ELF-1 (cell line): ENCODE measurements at regions not wholly inside any gene's neighbourhood (a gene's known extent, or its start where the extent isn't known, plus 50 kb on each side); places are given as distances from the start of the nearest gene placed in this dataset.
A peak's percentile ranks its signal among the peaks of the same experiment; 100 is the strongest.

ENCODE experiments used
- DNase-seq: peaks from one replicate; pipeline ENCODE4 v3.0.0-alpha.2; 2016; ENCODE audit warnings: low read depth, low spot score

DNA sequence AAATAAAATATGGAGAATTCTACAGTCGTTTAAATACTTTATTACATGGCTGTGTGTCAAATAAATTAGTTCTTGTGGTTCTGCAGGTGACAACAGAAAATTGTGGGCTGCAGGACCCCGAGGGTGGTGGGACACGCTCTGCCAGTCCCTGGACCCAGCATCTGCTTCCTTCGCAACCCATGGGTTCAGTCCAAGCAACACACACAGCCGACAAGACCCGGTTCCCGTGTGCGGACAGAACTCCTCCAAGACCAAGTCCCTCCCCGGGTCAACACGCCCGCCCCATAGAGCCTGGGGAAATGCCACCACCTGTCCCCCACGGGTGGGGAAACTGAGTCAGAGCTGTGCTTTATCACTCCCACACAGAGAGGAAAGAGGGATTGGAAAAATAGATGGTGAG is 238.9 kb downstream of the BRD1 start:
- no peak for DNase-seq

DNA sequence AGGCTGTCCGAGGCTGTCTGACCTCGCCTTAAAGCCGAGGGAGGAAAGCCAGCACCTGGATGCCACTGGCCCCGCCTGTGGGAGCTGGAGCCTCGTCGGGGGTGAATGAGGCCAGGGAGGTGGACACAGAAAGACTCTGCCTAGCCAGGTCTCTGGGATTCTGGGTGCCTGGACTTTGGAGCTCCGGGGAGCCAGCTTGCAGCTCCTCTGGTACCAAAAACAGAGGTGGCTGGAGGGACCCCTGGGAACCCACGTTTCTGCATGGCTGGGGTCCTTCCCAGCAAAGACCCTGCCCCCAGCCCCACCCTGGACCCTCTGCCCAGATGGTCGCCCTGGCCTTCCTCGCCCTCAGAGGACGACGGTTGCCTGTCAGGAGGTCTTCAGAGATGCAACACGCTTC is 239.7 kb downstream of the BRD1 start:
- DNase-seq = no peak

DNA sequence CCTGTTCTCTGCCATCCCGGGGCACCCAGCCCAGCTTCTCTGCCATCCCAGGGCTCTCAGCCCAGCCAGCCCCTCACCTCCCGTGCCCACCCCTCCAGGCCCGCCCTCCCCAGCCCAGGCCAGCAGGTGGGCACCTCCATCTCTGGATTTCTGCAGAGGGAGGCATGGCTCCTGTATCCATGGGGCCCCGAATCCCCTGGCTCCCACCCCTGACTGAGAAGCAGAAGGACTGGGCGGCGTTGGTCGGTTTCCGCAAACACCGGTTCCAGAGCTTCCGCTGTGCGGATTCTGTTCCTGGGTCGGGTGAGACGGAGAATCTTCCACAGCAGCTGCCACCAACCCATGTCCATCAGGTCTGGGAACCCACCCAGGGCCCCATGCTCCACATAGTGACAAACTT is 240.3 kb downstream of the BRD1 start:
- DNase-seq = no peak

DNA sequence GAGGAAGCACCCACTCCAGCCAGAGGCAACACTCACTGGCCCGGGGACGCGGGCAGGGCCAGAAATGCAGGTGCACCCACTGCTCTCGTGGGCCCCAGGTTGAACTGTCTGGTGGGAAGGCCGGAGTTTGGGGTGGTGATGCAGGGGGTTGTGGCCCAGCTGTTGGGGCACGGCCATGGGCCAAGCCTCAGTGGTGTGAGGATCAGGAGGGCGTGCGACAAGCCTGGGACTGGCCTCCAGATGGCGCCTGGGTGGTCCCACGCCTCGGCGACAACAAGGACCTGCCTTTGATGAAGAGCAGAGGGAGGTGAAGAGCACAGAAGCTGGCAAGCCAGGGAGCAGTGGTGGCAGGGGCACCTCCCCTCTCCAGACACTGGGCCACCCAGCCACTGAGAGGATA is 240.8 kb downstream of the BRD1 start:
- no peak for DNase-seq

DNA sequence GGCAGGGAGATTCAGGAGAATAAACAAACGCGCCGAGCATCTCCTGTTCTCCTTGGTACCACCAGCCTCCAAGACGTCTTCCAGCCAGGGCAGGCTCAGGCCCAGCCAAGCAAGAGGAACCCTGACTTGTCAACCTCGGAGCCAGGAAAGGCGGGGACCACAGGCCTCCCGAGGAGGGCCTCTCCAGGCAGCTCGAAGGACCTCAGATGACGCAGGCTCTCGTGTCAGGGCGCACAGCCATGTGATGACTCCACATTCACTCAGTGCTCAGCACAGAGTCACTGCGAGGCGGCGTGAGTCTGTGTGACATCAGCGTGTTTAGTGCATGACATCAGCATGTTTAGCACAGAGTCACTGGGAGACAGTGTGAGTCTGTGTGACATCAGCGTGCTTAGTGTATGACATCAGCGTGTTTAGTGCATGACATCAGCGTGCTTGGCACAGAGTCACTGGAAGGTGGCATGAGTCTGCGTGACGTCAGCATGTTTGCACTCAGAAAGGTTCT is 241.4 kb downstream of the BRD1 start:
- no peak for DNase-seq

DNA sequence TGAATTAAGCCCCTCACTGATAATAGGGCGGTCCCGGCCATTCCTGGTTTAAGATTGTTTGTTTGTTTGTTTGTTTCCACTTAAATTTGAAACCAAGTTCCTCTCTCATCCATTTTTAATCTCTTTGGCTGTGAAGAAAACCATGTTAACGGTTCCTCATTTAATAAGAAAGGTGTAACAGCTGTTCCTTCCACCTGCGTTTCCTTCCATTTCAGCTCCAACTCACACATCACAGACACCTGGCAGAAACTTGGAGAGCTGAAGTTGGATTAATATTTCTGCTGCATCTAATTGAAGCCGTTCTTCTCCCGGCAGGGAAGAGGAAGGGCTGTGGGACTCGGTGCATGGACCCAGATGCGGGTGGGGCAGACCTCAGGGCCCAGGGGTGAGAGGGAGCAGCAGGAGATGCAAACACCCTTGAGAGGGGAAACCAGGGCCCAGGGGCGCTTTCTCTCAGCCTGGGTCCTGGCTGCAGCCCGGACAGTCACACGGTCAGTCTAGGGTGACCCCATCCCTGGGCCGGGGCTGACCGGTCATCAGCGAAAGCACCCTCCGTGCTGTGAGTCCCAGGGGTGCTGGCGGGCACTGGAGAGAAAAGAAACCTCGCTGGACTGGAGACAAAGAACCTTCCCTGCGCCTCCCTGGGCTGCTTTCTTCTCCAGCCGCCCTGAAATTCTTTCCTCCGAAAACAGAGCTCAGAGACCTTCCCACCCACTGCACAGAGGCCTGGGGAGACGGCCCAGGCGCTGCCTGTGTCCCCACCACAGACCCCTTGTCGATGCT is 242.0 kb downstream of the BRD1 start:
- no peak for DNase-seq

DNA sequence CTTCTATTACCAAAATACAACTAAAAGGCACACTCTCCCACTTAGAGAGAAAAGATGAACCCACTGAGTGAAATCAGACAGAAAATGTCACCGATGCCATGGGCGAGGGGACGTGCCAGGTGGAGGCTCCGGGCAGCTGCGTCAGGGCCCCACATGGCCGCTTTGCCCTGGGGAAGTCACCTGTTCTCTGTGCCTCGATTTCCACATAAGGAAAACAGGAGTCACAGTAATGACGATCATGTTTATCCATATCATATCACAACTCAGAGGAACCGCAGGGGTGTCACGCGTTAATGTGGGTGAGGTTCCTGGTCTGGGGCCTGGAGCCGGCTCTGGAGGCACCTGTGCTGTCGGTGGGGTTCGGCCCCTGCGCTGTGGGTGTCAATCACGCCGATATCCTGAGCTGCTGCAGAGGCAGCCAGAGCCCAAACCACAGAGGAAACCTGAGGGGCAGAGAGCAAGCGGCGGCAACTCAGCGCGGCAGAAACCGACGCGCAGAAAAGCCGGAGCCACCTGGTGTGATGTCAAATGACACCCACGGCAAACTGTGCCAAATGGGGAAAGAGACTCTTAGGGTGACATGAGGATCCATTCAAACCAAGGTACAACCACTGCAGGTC is 243.7 kb downstream of the BRD1 start:
- no peak for DNase-seq

DNA sequence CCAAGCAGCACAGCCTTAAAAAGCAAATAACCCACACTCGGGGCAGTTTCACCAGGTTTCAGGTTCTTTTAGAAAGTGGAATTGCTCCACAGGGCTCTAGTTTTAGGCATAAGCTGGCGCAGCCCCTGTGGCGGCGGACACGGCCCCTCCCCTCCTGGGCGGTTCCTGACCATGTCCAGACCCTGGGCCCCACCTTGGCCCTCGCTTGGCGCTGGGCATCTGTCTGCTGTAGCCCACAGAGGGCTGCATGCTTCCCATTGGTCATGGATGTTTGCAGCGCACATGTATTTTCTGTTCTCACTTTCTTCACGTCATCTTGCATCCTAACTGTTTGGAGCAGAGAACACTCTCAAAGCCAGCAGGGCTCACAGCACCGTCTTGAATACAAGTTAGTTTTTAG is 244.3 kb downstream of the BRD1 start:
- no peak for DNase-seq

DNA sequence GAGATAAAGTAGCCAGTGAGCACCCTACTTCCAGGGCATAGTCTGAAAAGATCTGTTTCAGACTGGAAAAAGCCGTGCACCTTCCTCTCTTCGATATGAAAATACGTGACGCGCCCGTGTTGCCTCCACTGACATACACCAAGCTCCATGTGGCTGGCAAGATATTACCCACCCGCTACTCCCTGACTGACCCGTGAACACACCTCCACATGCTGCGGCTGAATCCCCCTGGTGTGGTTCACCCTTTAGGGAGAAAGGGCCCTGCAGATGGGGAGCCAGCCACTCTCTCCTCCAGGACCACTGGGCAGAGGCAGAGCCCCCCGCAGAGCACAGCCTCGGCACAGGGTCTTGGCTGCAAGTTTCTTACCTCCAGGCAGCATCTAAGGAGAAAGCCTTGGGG is 245.0 kb downstream of the BRD1 start:
- no peak for DNase-seq

DNA sequence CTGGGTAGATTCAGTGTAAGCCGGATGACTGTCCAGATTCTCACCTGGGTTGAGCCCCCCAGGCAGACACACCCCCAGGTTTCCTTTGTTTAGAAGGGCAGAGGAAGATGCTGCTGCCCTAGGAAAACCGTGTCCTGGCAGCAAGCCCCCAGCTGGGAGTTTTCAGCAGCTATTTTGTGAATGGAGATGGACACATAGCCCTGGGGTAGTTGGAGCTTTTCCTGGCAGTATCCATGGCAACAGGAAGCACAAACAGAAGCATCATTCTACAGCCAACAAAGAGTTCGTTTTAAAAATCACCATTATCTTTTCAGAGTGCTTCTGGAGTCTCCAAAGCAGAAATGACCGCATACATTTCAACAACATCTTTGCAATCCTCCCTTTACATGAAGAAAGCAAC is 245.5 kb downstream of the BRD1 start:
- peak; percentile 40 for DNase-seq

DNA sequence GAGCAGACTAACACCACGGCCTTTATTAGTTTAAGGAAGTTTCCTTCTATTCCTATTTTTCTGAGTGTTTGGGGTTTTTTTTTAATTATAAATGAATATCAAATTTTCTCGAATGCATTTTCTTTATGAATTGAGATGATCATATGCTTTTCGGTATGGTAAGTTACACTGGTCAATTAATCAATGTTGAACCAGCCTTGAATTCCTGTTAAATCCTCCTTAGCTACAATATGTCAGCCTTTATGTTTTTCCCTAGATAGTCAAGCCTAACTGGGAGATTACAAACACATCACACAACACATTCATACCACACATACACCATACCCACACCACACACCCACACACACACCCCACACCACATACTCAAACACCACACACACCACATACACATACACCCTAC is 247.6 kb downstream of the BRD1 start:
- no peak for DNase-seq

DNA sequence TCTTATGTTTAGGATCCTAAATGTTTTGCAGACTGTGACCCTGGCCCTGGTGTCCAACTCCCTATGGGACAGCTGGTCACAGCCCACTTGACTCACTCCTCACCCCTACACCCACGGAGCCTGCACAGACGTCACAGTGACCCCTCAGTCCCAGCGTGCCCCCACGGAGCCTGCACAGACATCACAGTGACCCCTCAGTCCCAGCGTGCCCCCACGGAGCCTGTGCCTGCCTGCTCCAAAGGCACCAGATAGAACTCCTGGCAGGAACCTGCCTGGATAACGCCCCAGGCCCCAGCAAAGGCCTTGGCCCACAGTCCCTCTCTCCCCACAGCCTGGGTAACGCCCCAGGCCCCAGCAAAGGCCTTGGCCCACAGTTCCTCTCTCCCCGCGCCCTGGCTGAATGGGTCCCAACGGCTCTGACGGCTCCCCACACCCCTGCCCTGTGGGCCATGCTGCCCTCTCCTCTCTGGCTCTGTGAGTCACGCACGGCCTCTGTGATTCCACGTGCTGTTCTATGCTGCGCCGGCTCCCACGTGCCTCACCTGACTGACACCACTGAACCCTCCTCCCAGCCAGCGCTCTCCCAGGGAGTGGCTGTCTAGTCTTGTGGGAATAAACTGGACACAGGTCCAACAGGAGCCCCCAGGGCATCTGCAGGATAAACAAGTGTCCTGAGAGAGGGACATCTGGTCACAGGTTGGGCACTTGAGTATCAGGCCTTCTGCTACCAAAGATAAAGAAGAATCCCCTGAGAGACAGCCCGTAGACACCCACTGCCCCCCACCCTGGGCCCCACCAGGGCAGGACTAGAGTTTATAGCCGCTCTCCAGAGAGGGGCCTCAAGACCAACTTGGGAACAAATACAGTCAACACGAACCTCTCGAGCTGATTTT is 250.3 kb downstream of the BRD1 start:
- DNase-seq = no peak

DNA sequence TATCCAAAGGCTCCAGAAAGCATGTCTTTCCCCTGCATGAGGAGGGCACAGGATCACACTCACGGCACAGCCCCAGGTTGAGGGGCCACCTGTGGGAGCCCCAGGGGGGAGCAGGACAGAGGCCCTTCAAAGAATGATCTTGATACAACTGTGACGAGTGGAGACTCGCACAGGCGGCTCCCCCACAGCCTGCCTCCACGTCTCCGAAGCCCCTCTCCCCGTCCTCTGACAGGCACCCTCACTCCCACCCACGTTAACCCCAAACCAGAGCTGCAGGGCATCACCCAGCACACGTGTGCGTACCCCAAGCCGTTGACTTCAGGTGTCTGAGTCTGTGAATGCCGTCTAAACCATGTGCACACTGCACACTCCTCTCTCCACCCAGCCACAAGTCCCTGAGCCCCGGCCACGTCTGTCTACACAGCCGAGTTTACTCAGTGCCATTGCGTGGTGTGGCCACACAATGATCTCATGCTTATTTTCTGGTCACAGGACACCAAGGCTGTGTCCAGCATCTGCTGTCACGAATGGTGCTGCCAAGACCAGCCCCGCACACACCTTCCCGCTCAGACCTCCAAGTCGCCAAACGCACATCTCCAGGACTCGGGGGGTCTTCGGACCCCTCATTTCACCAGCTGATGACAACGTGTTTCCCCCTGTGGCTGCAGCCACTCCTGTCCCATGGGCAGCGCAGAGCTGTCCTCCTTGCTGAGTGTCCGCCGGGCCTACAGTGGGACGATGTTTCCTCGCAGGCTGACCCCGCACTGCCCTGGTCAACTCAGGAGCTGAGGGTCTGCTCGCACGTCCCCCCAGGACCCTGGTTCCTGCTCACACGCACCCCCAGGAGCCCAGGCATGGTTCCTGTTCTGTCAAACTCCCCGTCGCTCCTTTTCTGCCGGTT is 251.2 kb downstream of the BRD1 start:
- no peak for DNase-seq

DNA sequence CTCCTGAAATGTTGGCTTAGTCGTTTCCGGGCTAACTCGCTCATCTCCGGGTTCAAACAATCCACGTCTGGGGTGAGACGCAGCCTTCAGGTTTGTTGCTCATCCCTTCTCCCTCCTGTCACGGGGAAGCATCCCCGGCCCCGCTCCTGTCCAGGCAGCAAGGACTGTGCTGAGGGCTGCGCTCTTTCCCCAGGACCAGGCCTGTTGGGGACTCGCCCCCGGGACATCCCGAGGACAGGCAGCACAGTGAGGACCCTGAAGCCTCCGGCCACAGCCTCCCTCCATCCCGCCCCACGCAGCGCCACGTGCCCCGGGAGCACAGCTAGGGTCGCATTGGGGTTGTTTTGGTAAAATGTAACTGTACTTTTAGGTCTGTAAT is 252.0 kb downstream of the BRD1 start:
- DNase-seq = no peak

DNA sequence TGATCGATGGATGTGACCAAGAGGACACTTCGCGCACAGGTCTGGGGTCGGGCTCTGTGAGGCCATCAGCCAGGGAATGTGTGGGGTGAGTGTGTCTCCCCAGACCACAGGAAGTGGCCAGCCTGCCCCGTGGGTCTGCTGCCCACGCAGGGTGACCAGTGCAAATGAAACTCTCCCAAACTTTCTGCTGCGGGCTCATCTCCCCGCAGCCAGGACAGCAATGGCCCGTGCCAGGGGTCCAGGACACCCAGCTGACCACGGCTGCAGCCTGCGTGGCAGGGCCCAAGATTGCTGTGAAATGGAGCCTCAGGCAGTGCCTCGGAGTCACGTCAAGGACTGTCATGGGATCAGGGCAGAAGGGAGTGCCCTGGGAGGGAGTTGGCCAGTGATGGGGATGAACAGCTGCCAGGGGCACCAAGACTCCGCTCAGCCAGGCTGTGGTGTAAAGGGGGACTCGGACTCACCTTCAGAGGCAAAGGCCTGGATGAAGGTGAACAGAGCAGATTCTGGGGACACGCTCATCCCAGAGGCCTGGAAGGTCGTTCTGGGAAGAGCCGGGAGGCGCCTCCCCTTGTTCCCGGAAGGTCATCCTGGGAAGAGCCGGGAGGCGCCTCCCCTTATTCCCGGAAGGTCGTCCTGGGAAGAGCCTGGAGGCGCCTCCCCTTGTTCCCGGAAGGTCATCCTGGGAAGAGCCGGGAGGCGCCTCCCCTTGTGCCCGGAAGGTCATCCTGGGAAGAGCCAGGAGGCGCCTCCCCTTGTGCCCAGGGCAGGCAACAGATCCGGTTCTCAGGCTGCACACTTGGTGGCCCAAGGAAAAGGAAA is 252.6 kb downstream of the BRD1 start:
- DNase-seq = no peak

DNA sequence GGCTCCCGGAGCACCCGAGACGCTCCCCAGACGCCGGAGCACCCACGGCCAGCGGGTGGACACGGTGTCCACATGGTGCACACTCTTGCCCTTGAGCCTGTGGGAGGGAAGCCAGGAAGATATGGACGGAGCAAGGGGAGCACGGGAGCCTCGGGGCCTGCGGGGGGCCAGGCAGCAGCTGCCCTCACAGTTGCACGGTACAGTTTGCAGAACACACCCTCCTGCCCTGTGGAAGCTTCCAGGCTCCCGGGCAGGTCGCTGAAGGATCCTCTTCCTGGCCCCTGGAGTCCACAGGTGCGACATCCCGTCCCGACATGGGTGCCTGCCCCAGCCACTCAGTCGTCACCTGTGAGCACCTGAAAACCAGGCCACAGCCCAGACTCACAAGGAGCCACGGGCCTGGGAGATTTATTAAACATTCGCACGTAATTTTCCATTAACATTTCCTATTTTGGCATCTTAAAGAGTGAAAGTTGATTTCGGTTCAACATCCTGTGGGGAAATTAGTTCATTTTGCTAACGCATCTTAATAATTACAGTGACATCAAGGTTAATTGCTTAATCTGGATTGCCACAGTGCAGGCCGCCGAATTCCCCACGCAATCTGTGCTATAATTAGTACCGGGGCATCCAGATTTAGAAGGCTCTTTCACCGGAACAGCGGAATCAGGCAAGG is 253.3 kb downstream of the BRD1 start:
- DNase-seq = no peak

DNA sequence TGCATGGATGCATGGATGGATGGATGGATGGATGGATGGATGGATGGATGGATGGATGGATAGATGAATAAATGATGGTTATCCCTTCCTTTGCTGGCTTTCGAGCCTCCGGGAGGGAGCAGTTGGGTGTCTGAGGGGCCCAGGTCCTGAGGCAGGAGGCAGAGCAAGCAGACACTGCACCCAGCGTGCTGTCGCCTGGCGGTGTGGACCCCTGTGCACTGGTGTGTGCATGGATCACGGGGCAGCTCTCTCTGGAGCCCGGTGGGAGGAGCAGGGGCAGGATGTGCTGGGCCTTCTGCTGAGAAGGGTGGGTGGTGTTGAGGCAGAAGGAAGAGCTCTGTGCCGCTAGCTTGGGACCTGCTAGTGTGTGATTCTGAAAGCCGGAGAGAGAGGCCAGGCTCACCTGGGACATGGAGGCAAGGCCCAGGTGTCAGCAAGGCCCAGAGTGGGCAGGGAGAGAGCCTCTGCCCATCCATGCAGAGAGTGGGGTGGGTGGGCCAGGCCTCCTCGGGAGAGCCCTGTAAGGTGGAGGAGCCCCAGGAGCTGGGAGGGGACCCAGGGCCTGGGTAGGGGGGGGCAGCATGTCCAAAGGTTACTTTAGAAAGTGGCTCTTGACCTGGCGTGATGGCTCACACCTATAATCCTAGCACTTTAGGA is 254.4 kb downstream of the BRD1 start:
- DNase-seq = no peak

DNA sequence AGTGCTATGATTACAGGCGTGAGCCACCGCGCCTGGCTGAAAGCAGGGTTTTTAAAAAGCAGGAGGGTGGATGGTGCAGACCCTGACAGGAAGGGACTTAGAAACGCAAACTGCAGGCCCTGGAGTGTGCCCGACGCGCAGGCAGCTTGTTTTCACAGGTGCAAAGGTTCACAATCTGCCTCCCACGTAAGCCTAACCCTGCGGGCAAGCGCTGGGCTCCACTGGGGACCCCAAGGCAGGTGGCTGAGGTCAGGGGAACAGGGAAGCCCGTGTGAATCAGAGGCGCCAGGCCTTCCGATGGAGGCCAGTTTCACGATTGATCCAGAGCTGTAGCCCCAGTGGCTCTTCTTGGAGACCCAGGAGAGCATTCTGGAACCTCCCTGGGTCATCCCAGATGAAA is 256.3 kb downstream of the BRD1 start:
- no peak for DNase-seq
